SH-SY5Y (cell line): ENCODE measurements at regions not wholly inside any gene's neighbourhood (a gene's known extent, or its start where the extent isn't known, plus 50 kb on each side); places are given as distances from the start of the nearest gene placed in this dataset.

Experiments
- GATA2 ChIP-seq: IDR thresholded peaks from 2 replicates; pipeline ENCODE4 v1.6.1; 2011; ENCODE audit warnings: mild to moderate bottlenecking, low read depth, low read length
- GATA3 ChIP-seq: IDR thresholded peaks from 2 replicates; pipeline ENCODE4 v1.6.1; 2011; ENCODE audit warnings: low read depth, mild to moderate bottlenecking, low read length, moderate library complexity

GRCh38 chr1:5408401-5408800 is 583.8 kb downstream of the NPHP4 start:
- TF ChIP-seq GATA2 = no peak
- no peak for TF ChIP-seq GATA3
